SJSA1 (cell line): ENCODE measurements at regions not wholly inside any gene's neighbourhood (a gene's known extent, or its start where the extent isn't known, plus 50 kb on each side); places are given as distances from the start of the nearest gene placed in this dataset.

Source experiments
- DNase-seq, 2 experiments: peaks; one replicate each; pipeline ENCODE4 v3.0.0-alpha.2; 2015 to 2020; ENCODE audit warnings: low spot score in 2 of 2, low read depth in 1 of 2
- H3K27ac ChIP-seq: fragments of 250-450 bp; sonication (Bioruptor Pico); 2 replicates; pipeline ENCODE4 v1.5.1; 2020; ENCODE audit warnings: mild to moderate bottlenecking, moderate library complexity
- H3K27me3 ChIP-seq: fragments of 250-450 bp; sonication (Bioruptor Pico); replicated peaks from 2 replicates; pipeline ENCODE4 v1.5.1; 2020; ENCODE audit warnings: mild to moderate bottlenecking, moderate library complexity
- H3K36me3 ChIP-seq: fragments of 250-450 bp; sonication (Bioruptor Pico); 2 replicates; pipeline ENCODE4 v1.5.1; 2020; ENCODE audit warnings: mild to moderate bottlenecking
- H3K4me1 ChIP-seq: fragments of 250-450 bp; sonication (Bioruptor Pico); replicated peaks from 2 replicates; pipeline ENCODE4 v1.6.1; 2021; ENCODE audit warnings: mild to moderate bottlenecking
- H3K4me3 ChIP-seq: fragments of 250-450 bp; sonication (Bioruptor Pico); 2 replicates; pipeline ENCODE4 v1.5.1; 2020; ENCODE audit warnings: mild to moderate bottlenecking
- H3K9me3 ChIP-seq: fragments of 250-450 bp; sonication (Bioruptor Pico); replicated peaks from 2 replicates; pipeline ENCODE4 v1.5.1; 2020; ENCODE audit warnings: mild to moderate bottlenecking

DNA sequence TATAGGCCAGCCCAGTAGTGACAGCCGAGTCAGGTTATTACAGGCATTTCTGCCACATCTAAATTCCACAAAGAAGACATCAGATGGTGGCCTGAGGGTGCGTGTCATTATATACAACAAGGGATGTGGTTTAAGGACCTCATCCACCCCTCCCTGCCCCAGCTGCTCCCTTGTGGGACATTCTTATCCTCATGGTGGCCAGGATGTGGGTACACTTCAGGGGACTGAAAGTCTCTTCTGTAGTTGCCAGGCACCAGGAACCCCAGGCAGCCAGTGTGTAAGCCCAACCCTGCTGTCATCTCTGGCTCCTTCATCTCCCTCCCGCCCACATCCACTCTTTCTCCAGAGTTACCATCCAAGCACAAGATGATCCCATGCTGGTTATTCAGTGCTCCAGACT lies 224.9 kb upstream of the TOPAZ1 start:
- H3K4me3 ChIP-seq: no peak overlapping the region
- no peaks in the 10 kb centered on the region for H3K36me3 ChIP-seq
- 0 out of 2 replicates have a peak, but pooled peaks cover 5% of the 10 kb centered on the region for H3K27me3 ChIP-seq
- H3K4me1 ChIP-seq: no peaks in the 10 kb centered on the region
- H3K9me3 ChIP-seq: no peaks in the 10 kb centered on the region
- no peak overlapping the region for H3K27ac ChIP-seq
- DNase-seq: no peak

DNA sequence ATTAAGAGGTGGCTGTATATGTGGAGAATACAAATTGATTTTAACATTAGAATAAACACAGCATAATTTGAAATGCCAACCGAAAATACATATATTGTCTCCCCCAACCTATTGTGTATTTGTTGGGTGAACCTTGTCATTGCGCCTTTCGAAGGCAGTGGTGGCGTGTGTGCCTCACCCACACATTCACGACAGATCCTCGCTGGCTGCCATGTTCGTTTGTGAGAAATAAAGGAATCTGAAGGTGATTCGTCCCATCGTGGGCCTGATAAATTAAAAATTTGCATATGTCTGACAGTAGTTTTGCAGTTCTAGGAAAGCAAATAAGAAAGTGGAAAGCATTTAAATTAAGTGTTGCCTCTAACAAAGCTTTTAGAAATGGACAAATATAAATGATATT lies 222.8 kb upstream of the TOPAZ1 start:
- no peaks in the 10 kb centered on the region for H3K9me3 ChIP-seq
- no peaks in the 10 kb centered on the region for H3K36me3 ChIP-seq

DNA sequence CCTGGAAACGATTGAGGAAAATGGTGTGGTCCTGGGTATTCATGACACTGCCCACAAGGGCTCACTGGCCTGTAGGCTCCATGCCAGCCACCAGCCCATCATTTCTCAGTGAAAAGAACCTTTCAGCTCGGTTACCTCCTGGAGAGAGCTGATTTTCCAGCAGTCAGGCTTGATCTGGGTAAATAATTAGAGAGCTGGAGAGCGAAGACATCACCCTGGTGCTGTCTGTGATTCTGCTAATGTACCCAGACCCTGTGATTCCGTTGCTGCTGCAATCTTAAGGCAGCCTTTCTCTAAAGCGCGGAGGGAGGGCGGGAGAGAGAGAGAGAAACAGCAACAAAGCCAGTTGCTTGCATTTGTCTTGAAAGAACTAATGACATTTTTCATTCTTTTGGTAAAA lies 221.9 kb upstream of the TOPAZ1 start:
- 0 out of 2 replicates have a peak, but pooled peaks cover 5% of the 10 kb centered on the region for H3K27me3 ChIP-seq
- no peaks in the 10 kb centered on the region for H3K36me3 ChIP-seq
- H3K4me1 ChIP-seq: no peaks in the 10 kb centered on the region
- no peak for DNase-seq
- no peak overlapping the region for H3K4me3 ChIP-seq
- H3K27ac ChIP-seq: no peak overlapping the region
- H3K9me3 ChIP-seq: no peaks in the 10 kb centered on the region

More for the DNA sequence above, 222.8 kb upstream of the TOPAZ1 start:
- Histone ChIP-seq H3K4me1 (no peaks in the 10 kb centered on the region), H3K27me3 (0 out of 2 replicates have a peak, but pooled peaks cover 5% of the 10 kb centered on the region), H3K27ac (no peak overlapping the region), H3K4me3 (no peak overlapping the region)
- DNase-seq: no peak

DNA sequence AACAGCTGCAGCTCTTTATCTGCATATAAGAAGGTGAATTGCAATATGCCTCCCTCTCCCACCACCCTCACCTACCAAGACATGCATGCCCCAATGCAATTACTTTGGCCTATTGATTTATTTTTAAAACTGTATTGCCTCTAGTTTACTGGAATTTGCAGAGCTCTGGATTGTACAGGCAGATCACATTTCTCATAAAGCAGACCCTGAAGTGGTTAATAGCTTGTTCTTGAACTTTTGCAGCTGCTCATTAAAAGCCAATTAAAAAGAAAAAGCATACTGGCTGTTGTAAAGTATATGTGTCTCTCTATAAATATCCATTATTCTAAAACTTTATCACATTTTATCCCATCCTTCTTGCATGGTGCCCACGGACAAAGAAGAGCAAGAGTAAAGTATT lies 221.5 kb upstream of the TOPAZ1 start:
- Histone ChIP-seq H3K27ac (no peak overlapping the region), H3K9me3 (no peaks in the 10 kb centered on the region), H3K4me1 (no peaks in the 10 kb centered on the region), H3K27me3 (0 out of 2 replicates have a peak, but pooled peaks cover 5% of the 10 kb centered on the region), H3K4me3 (no peak overlapping the region), H3K36me3 (no peaks in the 10 kb centered on the region)
- DNase-seq: no peak

DNA sequence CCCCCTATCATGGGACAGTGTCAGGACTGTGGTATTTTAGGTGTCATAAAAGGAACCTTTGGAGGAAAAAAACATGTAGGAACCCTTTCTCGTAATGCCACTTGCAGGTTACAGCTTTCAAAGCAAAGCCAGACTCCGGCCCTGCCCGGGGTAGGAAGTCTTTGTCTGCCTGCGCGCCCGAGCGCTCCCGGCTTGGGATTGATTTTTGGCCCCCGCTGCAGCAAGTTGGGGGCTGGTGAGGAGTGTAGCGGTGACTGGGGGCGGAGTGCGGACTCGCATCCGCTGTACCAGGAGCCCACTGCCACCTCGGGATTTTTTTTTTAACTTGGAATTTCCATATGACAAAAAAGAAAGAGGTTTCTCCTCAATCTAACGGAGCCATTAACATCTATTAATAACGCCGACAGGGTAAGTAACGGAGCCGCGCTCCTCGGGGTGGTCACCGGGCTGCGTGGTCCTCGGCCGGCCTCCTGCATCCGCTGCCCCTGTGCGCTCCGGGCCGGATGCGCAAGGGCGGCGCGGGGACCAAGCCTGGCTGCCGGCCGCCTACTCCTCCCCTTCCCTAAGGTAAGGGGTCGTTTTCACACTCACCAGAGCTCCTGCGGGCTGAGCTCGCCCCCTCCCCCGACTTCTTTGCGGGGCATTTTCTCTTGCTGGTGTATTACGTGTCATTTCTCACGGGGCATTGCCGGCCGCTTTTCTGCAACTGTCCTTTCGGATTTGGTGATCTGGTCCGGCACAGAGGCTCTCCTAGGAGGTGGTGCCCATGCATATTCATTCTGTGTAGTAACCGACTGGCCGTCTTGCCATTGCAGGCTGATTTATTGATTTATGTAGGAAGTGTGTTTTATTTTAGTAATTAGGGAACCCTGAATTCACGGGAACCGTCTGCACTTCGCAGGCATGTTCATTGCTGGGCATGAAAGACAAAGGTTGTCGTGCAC lies 219.8 kb upstream of the TOPAZ1 start:
- no peaks in the 10 kb centered on the region for H3K4me1 ChIP-seq
- DNase-seq: no peak
- H3K27me3 ChIP-seq: 0 out of 2 replicates have a peak, but pooled peaks cover 8% of the 10 kb centered on the region
- H3K4me3 ChIP-seq: no peak overlapping the region
- no peaks in the 10 kb centered on the region for H3K36me3 ChIP-seq
- H3K9me3 ChIP-seq: no peaks in the 10 kb centered on the region
- H3K27ac ChIP-seq: no peak overlapping the region

DNA sequence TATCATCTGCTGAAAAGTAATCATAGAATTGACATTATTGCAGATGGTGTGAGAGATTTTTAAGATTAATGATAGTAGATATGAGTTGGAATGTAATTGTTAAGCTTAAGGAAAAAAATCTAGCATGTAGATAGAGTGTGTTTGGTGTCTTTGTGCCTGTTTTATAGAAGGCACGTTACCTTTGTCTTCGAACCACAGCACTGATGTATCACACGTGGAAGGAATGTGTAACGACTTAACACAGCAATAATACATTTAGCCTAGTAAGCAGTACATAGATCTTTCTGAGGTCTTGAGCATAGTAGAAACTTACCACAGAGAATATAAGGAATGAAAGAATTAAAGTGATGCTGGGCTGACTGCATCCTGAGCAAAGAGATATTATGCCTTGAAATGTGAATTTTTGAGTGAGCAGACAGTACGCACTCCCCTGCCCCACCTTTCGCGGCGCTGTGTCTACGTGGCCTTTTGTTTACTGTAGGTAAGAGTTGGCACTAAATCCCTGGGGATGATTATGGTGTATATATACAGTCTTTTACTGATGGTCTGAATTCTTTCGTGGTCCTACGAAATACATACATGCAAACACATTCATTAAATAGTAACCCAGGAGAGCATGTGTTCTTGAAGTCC lies 217.6 kb upstream of the TOPAZ1 start:
- 0 out of 2 replicates have a peak, but pooled peaks cover 8% of the 10 kb centered on the region for H3K27me3 ChIP-seq
- no peaks in the 10 kb centered on the region for H3K9me3 ChIP-seq
- H3K4me3 ChIP-seq: no peak overlapping the region
- DNase-seq: no peak
- no peaks in the 10 kb centered on the region for H3K4me1 ChIP-seq
- H3K27ac ChIP-seq: no peak overlapping the region
- H3K36me3 ChIP-seq: no peaks in the 10 kb centered on the region

DNA sequence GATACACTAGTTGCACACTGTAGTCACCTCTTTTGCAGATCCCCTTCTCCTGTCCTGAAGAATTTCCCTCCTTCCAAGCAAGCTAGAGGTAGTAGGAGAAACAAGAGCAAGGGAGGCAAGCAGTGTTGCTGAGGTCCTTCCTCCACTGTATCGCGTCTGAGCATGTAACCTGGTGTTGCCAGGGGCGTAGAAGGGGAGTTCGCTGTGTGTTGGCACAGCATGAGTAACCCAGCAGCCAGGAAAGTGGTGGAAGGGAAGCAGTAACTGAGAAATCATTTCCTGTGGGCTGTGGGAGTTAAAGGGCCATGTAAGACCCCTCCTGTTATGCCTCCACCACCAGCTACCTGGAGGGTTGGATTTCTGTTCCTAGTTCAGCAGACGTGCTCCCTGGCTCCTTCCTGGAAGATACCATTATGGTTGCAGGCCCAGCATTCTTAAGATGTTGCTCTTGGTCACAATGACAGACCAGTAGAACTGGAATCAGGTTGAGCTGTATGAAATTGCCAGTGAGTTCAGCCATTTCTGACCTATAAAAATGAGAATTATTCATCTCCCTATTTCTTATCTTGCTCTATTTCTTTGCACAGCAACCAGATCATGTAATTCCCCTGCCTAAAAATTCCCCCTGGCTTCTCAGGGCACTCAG lies 215.3 kb upstream of the TOPAZ1 start:
- Histone ChIP-seq H3K4me1 (no peaks in the 10 kb centered on the region), H3K36me3 (no peaks in the 10 kb centered on the region), H3K27me3 (0 out of 2 replicates have a peak, but pooled peaks cover 3% of the 10 kb centered on the region), H3K27ac (no peak overlapping the region), H3K9me3 (no peaks in the 10 kb centered on the region), H3K4me3 (no peak overlapping the region)
- no peak for DNase-seq

DNA sequence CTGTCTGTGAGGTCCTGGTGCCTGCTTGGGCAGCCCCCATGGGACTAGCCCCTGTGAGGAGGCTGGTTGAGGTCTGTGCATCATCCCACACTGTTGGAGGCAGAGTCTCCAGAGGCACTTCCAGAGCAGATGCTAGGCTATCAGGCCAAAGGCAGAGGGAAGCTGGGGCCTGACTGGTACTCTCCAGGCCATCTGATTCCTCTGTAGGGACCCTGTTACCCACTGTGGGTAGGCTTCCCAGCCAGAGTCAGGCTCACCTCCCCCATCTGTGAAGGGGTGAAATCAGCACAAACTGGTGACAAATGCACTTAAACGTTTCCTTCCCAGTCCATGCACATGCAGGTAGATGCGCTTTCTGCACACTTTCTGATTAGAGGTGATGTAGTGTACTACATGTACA lies 212.6 kb upstream of the TOPAZ1 start:
- Histone ChIP-seq H3K27me3 (0 out of 2 replicates have a peak, but pooled peaks cover 3% of the 10 kb centered on the region), H3K4me1 (no peaks in the 10 kb centered on the region), H3K36me3 (no peaks in the 10 kb centered on the region), H3K4me3 (no peak overlapping the region), H3K9me3 (no peaks in the 10 kb centered on the region), H3K27ac (no peak overlapping the region)
- DNase-seq: no peak

DNA sequence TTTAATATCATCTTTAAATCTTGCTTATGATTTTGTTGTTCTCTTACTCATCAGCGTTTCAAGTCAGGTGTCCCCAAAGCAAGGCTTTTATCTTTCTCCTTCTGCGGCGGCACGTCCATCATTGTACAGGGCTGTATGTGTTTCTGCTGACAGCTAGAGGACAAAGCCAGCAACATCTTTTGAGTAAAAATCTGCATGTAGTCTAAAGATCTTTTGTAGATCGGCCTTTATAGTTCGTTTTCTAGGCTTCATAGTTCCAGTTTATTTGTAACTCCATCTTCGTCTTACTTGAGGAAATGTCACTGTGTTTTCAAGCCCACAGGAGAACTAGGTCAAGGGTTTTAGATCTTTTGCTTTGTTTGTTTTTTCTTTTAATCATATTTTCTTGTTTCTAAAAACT lies 211.4 kb upstream of the TOPAZ1 start:
- no peak overlapping the region for H3K4me3 ChIP-seq
- no peaks in the 10 kb centered on the region for H3K4me1 ChIP-seq
- H3K27me3 ChIP-seq: 0 out of 2 replicates have a peak, but pooled peaks cover 3% of the 10 kb centered on the region
- H3K9me3 ChIP-seq: no peaks in the 10 kb centered on the region
- H3K27ac ChIP-seq: no peak overlapping the region
- DNase-seq: no peak
- H3K36me3 ChIP-seq: no peaks in the 10 kb centered on the region

DNA sequence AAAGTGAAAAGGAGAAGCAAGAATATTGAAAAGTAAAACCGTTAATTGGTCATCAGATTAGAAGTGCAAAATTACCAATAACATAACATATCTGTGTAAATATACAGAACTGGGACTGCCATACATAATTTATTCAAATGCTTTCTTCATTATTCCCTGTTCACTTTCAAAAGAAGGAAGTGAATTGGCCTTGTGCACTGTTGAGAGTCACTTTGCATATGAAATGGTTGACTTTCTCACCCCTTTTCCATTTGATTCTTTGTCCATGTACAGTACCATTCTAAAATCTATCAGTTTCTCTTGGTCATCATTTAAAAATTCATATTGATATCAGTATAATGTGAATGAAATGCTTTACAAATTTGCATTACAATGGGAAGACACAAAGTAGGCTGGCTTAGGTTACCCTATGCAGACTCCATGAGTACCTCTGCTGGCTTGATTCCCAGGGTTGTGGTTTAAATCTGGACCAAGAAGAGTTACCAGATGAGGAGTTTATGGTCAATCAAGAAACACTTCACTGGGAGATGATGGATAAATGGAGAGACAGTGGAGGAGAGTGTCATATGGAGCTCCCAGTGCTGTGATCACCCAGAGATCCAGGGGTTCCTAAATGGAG lies 210.9 kb upstream of the TOPAZ1 start:
- H3K4me3 ChIP-seq: no peak overlapping the region
- 0 out of 2 replicates have a peak, but pooled peaks cover 2% of the 10 kb centered on the region for H3K27me3 ChIP-seq
- DNase-seq: no peak
- H3K4me1 ChIP-seq: no peaks in the 10 kb centered on the region
- H3K36me3 ChIP-seq: no peaks in the 10 kb centered on the region
- H3K27ac ChIP-seq: no peak overlapping the region
- H3K9me3 ChIP-seq: no peaks in the 10 kb centered on the region

DNA sequence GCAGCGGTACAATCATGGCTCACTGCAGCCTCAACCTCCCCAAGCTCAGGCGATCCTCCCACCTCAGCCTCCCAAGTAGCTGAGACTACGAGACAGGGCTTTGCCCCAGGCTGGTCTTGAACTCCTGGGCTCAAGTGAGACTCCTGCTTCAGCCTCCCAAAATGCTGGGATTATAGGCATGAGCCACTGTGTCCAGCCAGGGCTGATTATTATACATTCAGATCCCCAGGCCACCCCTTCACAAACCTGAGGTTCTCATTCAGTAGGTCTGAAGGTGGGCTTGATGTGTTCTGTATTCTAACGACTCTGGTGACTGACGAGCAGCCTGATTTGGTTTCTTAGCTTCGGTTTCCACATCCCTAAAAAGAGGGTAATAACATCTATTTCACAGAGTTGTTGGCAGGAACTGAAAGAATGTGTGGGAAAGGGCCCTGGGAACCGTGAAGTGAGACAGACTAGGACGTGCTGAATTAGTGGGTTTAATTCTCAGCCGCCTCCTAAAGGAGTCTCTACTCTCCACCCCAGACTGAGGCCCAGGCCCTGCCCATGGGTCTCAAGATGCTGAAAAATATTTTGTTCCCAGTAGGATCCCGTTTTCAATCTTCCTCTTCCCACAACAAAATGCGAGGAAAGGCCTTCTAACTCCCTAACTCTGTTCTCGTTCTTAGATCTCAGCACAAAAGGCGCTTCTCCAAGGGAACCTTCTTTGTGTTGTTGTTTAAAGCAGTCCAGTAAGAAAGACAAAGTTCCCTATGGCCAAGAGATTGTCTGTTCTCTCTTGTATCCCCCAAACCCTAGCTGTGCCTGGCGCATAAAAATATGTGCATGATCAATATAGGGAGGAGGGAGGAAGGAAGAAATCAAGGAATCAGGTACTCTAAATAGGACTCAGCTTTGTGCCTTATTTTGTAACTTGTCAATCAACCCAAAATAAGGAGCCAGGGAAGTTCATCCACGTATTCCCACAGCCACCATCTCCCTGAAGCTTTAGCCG lies 210.0 kb upstream of the TOPAZ1 start:
- H3K36me3 ChIP-seq: no peaks in the 10 kb centered on the region
- no peak for DNase-seq
- no peaks in the 10 kb centered on the region for H3K27me3 ChIP-seq
- no peak overlapping the region for H3K27ac ChIP-seq
- no peak overlapping the region for H3K4me3 ChIP-seq
- no peaks in the 10 kb centered on the region for H3K4me1 ChIP-seq
- H3K9me3 ChIP-seq: no peaks in the 10 kb centered on the region

DNA sequence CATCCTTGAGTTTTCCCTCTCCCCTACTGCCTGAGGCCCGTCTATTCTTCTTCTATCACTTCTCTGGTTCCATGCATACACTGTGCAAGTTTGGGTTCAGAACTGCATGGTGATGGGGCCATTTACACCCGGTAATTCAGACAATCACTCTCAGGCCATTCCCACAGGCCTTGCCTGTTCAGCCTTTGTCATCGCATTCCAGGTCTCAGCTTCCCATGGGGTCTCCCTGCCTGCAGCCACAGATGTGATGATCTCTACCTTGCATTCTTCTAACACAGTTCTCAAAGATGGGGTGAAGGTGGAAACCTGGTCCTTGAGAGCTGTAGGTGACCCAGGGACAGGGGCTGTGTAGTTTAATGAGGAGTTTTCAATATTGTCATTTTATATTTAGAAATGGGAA lies 209.2 kb upstream of the TOPAZ1 start:
- Histone ChIP-seq H3K36me3 (no peaks in the 10 kb centered on the region), H3K4me3 (no peak overlapping the region), H3K27me3 (no peaks in the 10 kb centered on the region), H3K4me1 (no peaks in the 10 kb centered on the region), H3K9me3 (no peaks in the 10 kb centered on the region), H3K27ac (no peak overlapping the region)
- no peak for DNase-seq
